Lung (tissue), 11 donors: ENCODE measurements at regions not wholly inside any gene's neighbourhood (a gene's known extent, or its start where the extent isn't known, plus 50 kb on each side); places are given as distances from the start of the nearest gene placed in this dataset.

ENCODE experiments used
- ATAC-seq: fragments of 200-7000 bp; cut with Tn5 transposase; one replicate; pipeline ENCODE4 v1.9.1; 2020; ENCODE audit warnings: moderate number of reproducible peaks; ENCODE audit not compliant: insufficient read depth, low FRiP score
- DNase-seq, 3 donors: peaks; one replicate each; pipeline ENCODE4 v3.0.0-alpha.2; 2013 to 2017
- H3K27ac ChIP-seq, 2 donors: one replicate each; pipeline ENCODE4 v1.5.1; 2013; ENCODE audit warnings: mild to moderate bottlenecking in 2 of 2, moderate library complexity in 2 of 2, control low read depth in 1 of 2, inconsistent platforms in 1 of 2, low read depth in 1 of 2, low read length in 1 of 2
- H3K27me3 ChIP-seq, 3 donors: one replicate each; pipeline ENCODE4 v1.5.1; 2013; ENCODE audit warnings: low read length in 2 of 3; ENCODE audit not compliant: control insufficient read depth in 3 of 3, insufficient read depth in 3 of 3
- H3K36me3 ChIP-seq, 4 donors: one replicate each; pipeline ENCODE4 v1.5.1; 2013; ENCODE audit warnings: low read length in 4 of 4, mild to moderate bottlenecking in 1 of 4, moderate library complexity in 1 of 4; ENCODE audit not compliant: control insufficient read depth in 4 of 4, insufficient read depth in 4 of 4
- H3K4me1 ChIP-seq, 5 donors: one replicate each; pipeline ENCODE4 v1.5.1; 2013; ENCODE audit warnings: low read length in 5 of 5, mild to moderate bottlenecking in 2 of 5, moderate library complexity in 1 of 5; ENCODE audit not compliant: control insufficient read depth in 5 of 5, insufficient read depth in 5 of 5
- H3K4me3 ChIP-seq: one replicate; pipeline ENCODE4 v1.5.1; 2013; ENCODE audit warnings: mild to moderate bottlenecking, control low read depth, moderate library complexity
- H3K9ac ChIP-seq, 2 donors: one replicate each; pipeline ENCODE4 v1.5.1; 2013; ENCODE audit warnings: low read length in 2 of 2, control low read depth in 1 of 2; ENCODE audit not compliant: insufficient read depth in 1 of 2
- H3K9me3 ChIP-seq, 4 donors: one replicate each; pipeline ENCODE4 v1.5.1; 2013; ENCODE audit warnings: low read length in 3 of 4, mild to moderate bottlenecking in 1 of 4, moderate library complexity in 1 of 4; ENCODE audit not compliant: control insufficient read depth in 4 of 4, insufficient read depth in 3 of 4
- CTCF ChIP-seq: IDR thresholded peaks from 2 replicates; pipeline ENCODE4 v1.5.1; 2012; ENCODE audit warnings: mild to moderate bottlenecking; ENCODE audit errors: control extremely low read depth, extremely low read depth
- WGBS, 2 donors: extraction: QIAGEN DNeasy Blood & Tissue Kit; methylation state at CpG; one replicate each; pipeline ENCODE4 v1.1.7; 2013; 5-methylcytosine and 5-hydroxymethylcytosine counted together
- donor health status: control.
- donor health status: control.
- donor health status: Bipolar disorder and iron deficiency.
- donor health status: healthy.
- donor health status: DM: yes; HTN: yes; CAD: no.

DNA sequence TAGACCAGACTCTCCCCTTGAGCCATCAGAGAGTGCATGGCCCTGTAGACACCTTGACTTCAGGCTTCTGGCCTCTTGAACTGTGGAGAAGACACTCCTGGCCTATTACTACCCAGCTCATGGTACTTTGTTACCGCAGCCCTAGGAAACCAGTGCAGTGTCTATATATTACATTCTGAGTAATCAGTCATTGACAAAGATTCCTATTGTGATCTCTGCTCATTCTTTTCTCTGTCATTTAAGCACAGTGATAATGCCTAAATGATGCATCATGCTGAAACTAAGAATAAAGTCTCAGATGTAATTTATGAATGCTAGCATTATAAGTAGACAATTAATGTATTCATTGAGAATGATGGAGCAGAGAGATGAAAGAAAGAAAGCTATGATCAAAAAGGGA, 603.5 kb downstream of the SOCS6 start:
- Histone ChIP-seq H3K4me1 (no peaks in the 10 kb centered on the region), H3K9me3 (peaks cover 0 to 4% (median 0%) of the 10 kb centered on the region in 4 donors), H3K27ac (no peak overlapping the region), H3K36me3 (no peaks in the 10 kb centered on the region), H3K27me3 (no peaks in the 10 kb centered on the region), H3K4me3 (no peak overlapping the region), H3K9ac (no peak overlapping the region)
- ATAC-seq (no peak), DNase-seq (no peak)
- 87 to 97% methylated on average over 1 of the region's 1 CpG for WGBS, 2 donors
- TF ChIP-seq CTCF = no peak

DNA sequence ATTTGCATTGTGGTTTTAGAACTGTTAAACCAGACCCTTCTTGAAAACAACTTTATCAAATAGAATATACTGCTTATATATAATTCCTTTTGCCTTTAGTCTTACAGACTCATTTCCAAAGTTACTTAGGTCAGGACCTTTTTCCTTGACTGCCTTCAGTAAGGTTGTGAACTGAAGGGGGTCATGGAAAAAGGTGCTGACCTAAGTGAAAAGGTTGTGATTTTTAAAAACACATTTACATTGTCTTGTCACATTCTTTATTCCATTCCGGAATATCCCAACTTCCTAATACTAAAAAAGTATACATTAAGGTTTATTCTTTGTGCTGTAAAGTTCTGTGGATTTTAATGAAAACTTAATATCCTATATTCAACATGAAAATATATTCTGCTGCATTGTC, 581.4 kb downstream of the SOCS6 start:
- Histone ChIP-seq H3K4me3 (no peak overlapping the region), H3K36me3 (no peaks in the 10 kb centered on the region), H3K27me3 (no peaks in the 10 kb centered on the region), H3K27ac (no peak overlapping the region), H3K9ac (no peak overlapping the region), H3K9me3 (no peaks in the 10 kb centered on the region), H3K4me1 (no peaks in the 10 kb centered on the region)
- no peak for TF ChIP-seq CTCF
- DNase-seq = no peak
- no peak for ATAC-seq
- 78% methylated on average over 1 of the region's 1 CpG for WGBS, 2 donors

DNA sequence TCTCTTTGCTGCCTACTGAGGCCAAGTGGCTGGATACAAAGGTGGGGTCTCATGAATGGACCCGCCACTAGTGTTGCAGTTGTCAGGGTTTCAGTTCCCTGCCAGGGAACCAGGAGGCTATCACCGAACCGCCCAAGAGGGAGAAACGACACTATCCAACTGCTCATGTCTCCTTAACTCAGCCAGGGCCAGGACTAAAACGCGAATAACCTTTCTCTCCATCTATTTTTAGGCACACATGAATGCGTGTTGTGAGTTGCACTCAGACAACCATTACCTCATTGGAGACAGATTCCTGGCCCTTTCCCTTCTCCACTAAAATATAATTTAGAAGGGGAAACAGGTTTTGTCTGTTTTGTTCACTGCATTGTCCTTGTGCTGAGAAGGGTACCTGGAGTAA, 559.5 kb downstream of the SOCS6 start:
- H3K4me1 ChIP-seq = no peaks in the 10 kb centered on the region
- no peak for TF ChIP-seq CTCF
- H3K9ac ChIP-seq = no peak overlapping the region
- ATAC-seq (no peak), DNase-seq (no peak)
- no peaks in the 10 kb centered on the region for H3K36me3 ChIP-seq
- no peak overlapping the region for H3K4me3 ChIP-seq
- H3K9me3 ChIP-seq = no peaks in the 10 kb centered on the region
- H3K27ac ChIP-seq = no peak overlapping the region
- WGBS, 2 donors = 86 to 87% methylated on average over 7 of the region's 7 CpGs
- no peaks in the 10 kb centered on the region for H3K27me3 ChIP-seq

GRCh38 chr18:70840649-70841048, 551.8 kb downstream of the SOCS6 start:
- Histone ChIP-seq H3K27ac (no peak overlapping the region), H3K27me3 (no peaks in the 10 kb centered on the region), H3K9me3 (no peaks in the 10 kb centered on the region), H3K9ac (no peak overlapping the region), H3K36me3 (no peaks in the 10 kb centered on the region), H3K4me1 (no peaks in the 10 kb centered on the region), H3K4me3 (no peak overlapping the region)
- no peak for ATAC-seq
- TF ChIP-seq CTCF = no peak
- DNase-seq = no peak
- WGBS, 2 donors = 75 to 79% methylated on average over 3 of the region's 3 CpGs
